ENCODE measurements at regions not wholly inside any gene's neighbourhood (a gene's known extent, or its start where the extent isn't known, plus 50 kb on each side); places are given as distances from the start of the nearest gene placed in this dataset.

GRCh38 chr2:5842326-5842725 is 150.1 kb downstream of the SOX11 start:
- no peak for DNase-seq (ENCODE audit: low read depth)

- no peak for DNase-seq (ENCODE audit: low read depth)
Observed at GRCh38 chr2:5845798-5846330, 153.7 kb downstream of the SOX11 start.

GRCh38 chr2:5846881-5847280 is 154.7 kb downstream of the SOX11 start:
- no peak for DNase-seq (ENCODE audit: low read depth)

GRCh38 chr2:5849562-5849961 is 157.4 kb downstream of the SOX11 start:
- DNase-seq (ENCODE audit: low read depth) = no peak

DNA sequence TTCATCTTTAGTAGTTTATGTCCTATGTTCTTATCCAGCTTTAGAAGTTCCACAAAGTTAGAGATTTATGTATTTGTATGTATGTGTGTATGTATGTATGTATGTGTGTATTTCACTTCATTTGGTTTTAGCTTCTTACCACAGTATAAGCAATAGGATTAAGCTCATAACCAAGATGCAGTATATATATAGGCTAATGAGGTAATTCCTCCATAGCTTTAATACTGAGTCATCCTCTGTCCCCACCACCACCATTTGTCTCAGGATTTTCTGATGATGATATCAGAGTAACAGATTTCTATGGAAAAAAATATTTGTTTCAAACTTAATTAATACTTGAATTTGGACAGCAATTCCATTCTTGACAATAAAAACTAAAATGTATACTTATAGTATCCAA is 159.2 kb downstream of the SOX11 start:
- DNase-seq (ENCODE audit: low read depth) = no peak

DNA sequence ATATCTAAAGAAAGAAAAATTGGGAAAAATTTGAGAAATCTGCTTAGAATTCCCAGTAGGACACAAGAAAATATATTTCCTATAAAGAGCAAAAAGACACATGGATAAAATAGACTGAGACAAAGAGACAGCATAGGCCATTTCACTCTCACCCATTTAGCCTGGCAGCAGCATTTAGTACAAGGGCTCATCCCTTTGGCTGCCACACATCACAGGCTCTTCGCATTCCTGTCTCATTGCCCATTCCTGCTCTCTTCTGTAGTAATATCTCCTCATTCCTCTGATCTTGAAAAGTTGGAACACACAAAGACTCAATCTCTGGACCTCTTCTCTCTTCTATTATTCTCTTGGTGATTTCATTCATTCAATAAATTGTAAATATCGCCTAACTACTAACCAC is 162.6 kb downstream of the SOX11 start:
- no peak for DNase-seq (ENCODE audit: low read depth)

DNA sequence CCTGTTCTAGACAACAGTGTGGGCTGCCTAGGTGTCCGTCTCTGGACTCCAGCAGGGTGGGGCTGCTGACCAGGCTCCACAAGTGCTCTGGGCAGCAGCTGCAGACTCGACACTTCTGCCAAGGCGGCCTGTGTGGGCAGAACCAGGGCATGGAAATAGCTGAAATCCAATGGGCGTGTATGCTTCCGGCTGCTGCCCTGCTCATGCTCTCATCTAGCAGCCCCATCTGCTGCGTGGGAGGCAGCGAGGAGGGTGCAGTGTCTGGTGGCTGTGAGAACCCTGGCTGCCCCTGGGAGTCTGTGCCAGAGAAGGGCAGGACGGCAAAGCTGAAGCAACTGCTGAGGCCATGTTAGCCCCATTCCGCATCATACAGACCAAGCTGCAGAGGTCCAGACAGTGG is 174.9 kb downstream of the SOX11 start:
- no peak for DNase-seq (ENCODE audit: low read depth)

GRCh38 chr2:5868931-5869330 is 176.7 kb downstream of the SOX11 start:
- DNase-seq (ENCODE audit: low read depth) = no peak

DNA sequence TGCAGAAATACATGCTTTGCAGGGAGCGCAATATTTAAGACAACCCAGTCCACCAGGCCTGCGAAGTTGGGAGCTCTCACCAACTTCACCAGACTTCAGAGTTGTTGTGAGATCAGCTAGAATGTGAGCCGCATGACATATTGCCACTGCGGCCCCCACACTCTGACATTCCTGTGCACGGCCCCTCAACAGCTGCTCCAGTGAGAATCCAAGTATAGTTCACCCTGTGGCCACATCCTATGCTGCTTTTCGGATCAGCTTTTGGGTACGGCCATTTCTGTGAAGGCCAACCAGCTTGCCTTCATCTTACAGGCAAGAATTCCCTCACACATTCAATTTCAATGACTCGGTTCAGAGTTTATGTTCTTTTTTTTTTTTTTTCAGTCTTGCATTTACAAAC is 177.8 kb downstream of the SOX11 start:
- DNase-seq (ENCODE audit: low read depth) = no peak

GRCh38 chr2:5877360-5877759 is 185.2 kb downstream of the SOX11 start:
- no peak for DNase-seq (ENCODE audit: low read depth)

DNA sequence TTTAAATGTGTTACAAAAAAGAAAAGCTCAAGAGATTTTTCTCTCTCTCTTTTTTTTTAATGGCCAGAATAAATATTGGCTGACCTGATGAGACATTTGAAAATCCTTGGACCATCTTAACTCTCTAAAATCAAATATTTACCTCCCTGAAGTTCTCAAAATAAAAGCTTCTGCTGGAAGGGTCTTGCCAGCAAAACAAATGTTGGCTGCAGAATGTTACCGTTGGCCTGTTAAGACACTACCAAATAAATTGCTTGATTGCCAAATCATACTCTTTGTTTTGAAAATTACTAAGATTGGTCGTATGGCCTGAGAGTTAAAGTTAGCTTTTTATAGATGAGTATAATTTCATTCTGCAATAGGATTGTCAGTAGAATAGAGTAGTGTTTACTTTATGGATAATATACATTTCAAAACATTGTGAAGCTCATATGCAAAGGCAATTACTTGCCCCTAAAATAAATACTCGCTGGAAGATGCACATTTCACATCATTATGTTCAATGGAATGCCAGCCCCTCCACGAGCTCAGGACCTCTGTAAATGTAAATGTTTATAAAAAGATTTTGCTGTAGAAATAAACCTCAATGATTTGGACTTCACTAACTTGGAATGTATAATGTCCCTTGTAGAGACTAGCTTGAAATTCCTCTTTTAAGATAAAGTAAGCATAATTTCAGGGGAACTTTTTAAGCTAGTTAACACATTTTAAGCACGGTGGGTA is 193.4 kb downstream of the SOX11 start:
- no peak for DNase-seq (ENCODE audit: low read depth)

GRCh38 chr2:5886462-5886861 is 194.3 kb downstream of the SOX11 start:
- no peak for DNase-seq (ENCODE audit: low read depth)

GRCh38 chr2:5888126-5888525 is 195.9 kb downstream of the SOX11 start:
- no peak for DNase-seq (ENCODE audit: low read depth)

DNA sequence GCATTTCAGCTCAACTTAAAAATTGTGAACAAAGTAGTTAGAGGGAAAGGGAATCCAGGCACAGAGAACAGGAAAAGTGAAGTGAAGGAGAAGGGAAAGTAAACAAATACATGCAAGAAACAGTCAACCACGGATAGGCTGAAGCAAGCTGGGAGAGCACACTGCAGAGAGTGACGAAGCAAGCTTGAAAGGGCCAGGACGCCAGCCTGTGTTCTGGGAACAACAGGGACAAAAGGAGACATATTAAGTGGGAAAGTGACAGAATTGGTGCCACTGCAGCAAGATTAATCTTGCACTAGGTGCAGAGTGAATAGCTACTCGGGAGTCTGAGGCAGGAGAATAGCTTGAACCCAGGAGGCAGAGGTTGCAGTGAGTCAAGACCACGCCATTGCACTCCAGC is 197.3 kb downstream of the SOX11 start:
- no peak for DNase-seq (ENCODE audit: low read depth)

DNA sequence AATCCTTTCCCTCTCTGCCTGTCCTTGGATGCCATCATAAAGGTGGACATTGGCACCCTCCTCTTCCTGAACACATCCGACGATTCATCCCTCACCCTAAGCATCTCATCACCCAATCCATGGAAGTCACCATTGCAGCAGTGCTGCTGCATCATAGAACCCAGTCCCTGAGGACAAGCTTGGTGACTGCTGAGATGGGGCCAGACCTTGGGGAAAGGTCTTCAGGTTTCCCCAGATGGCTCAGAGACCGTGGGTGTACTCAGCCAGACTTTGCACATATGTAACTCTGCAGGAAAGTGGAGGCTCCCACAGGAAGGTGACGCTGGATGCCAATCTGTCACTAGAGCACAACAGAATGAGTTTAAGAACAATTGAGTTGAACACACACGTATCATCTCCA is 202.2 kb downstream of the SOX11 start:
- no peak for DNase-seq (ENCODE audit: low read depth)

DNA sequence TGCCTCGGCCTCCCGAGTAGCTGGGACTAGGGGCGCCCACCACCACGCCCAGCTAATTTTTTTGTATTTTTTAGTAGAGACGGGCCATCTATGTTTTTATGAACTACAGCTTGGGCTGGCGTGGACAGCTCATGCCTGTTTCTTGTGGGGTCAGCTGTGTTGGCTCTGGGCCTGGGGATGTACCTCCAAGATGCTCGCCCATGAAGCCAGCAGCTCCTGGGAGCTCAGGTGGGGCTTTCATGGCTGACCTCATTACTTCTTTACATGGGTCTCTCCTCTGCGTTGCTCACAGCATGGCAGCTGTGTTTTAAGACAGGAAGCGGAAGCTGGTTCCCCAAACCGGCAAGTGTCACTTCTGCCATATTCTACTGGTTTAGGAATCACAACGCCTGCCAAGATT is 203.1 kb downstream of the SOX11 start:
- no peak for DNase-seq (ENCODE audit: low read depth)

DNA sequence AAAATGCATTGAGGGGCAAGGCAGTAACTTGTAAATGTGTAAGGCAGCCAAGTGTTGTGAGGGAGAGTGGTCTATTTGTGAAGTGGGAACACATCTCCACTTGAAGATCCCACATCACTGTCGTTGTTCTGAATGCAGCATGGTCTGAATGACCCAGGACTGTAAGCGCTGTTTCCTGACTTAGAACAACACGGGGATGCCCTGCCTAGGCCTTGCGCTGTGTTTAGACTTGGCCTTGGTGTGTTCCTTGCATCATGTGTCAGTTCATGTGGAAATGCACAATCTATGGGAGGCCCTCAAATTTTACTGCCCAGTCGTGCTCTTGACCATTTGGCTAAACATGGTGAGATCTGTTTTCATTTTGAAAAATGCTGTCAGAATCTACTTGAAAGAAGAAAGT is 205.1 kb downstream of the SOX11 start:
- no peak for DNase-seq (ENCODE audit: low read depth)

DNA sequence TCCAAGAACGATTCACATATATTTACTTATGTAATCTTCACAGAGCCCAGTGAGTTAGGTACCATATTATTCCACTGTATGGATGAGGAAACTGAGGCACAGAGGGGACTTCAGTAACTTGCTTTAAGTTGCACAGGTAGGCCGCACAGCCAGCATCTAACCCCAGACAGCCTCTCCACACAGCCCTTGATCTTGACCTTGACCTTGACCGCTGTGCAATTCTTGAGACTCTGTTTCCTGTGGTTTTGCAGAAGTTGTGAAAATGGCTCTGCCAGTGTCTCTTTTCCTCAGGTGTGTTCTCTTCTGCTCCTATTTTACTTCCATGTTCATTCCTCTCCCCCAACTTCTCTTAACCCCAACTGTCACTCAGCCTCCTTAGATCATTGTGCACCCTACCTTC is 206.5 kb downstream of the SOX11 start:
- no peak for DNase-seq (ENCODE audit: low read depth)

DNA sequence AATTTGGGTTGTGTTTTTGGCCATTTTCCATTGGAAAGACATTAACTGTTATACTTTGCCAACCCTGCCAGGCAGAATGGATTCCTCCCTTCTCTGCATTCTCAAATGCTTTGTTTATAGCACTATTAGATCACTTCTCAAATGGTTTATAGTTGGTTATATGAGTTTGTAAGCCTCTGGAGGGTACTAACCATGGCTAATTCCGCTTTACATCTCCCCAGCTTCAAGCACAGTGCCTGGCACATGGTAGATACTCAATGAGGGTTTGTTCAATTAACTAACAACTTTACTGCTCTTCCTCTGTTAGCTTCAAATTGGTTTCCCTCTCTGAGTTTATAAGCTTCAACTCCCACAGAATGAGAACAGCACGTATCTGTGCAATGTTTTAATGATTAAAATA is 213.5 kb downstream of the SOX11 start:
- DNase-seq (ENCODE audit: low read depth) = no peak

DNA sequence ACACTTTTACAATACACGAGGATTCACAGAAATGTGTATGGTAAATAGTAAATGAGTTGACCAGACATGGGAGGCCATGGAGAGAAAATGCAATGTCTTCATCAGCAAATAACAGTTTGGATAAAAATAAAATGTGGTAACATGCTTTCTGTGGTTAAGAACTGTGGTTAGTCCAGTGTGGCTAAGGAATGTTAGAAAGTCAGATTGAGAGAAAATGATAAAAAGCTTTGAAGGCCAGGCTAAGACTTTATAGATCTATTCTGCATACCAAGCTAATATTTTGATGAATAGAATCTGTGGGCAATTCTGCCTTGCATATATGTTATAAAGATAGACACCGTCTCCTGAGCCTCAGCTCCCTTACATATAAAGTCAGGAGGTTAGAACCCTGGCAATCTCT is 215.9 kb downstream of the SOX11 start:
- no peak for DNase-seq (ENCODE audit: low read depth)

- no peak for DNase-seq (ENCODE audit: low read depth)
Observed at GRCh38 chr2:5911718-5912117, 219.5 kb downstream of the SOX11 start.

GRCh38 chr2:5913711-5914395 is 221.7 kb downstream of the SOX11 start:
- DNase-seq (ENCODE audit: low read depth) = no peak

- no peak for DNase-seq (ENCODE audit: low read depth)
Observed at GRCh38 chr2:5914811-5915611, 222.8 kb downstream of the SOX11 start.

All from stimulated activated CD8-positive, alpha-beta memory T cell treated with anti-CD3 and anti-CD28 coated beads, Interleukin-4, amount 100 ng/mL, for 24 hours (primary cell).